Kidney (tissue), 13 donors: ENCODE measurements at regions not wholly inside any gene's neighbourhood (a gene's known extent, or its start where the extent isn't known, plus 50 kb on each side); places are given as distances from the start of the nearest gene placed in this dataset.

ENCODE experiments used
- DNase-seq, 5 donors: peaks; one replicate each; pipeline ENCODE4 v3.0.0-alpha.2; 2013 to 2020
- FAIRE-seq: peaks from 2 replicates; lab custom pipeline; 2012; peaks lifted over from hg19 to GRCh38; lab: Jason Lieb, UNC
- H3K27ac ChIP-seq, 2 donors: one replicate each; pipeline ENCODE4 v1.7.0; 2013; ENCODE audit warnings: low read depth in 2 of 2, low read length in 2 of 2, inconsistent platforms in 1 of 2
- H3K27me3 ChIP-seq: one replicate; pipeline ENCODE4 v1.7.1; 2013; ENCODE audit warnings: low read length, inconsistent platforms; ENCODE audit not compliant: control insufficient read depth, insufficient read depth
- H3K36me3 ChIP-seq, 3 donors: one replicate each; pipeline versions ENCODE4 v1.7.0 to v1.7.1; 2013; ENCODE audit warnings: low read length in 3 of 3, control low read depth in 1 of 3, inconsistent platforms in 1 of 3; ENCODE audit not compliant: insufficient read depth in 3 of 3, control insufficient read depth in 2 of 3
- H3K4me1 ChIP-seq, 3 donors: one replicate each; pipeline versions ENCODE4 v1.7.0 to v1.7.1; 2013; ENCODE audit warnings: low read length in 3 of 3, inconsistent platforms in 1 of 3, low read depth in 1 of 3; ENCODE audit not compliant: control insufficient read depth in 2 of 3, insufficient read depth in 2 of 3
- H3K4me3 ChIP-seq, 3 donors: one replicate each; pipeline versions ENCODE4 v1.7.0 to v1.8.1; 2013; ENCODE audit warnings: low read length in 3 of 3, control low read depth in 1 of 3, inconsistent platforms in 1 of 3
- H3K9ac ChIP-seq, 3 donors: one replicate each; pipeline versions ENCODE4 v1.7.0 to v1.7.1; 2013; ENCODE audit warnings: low read length in 3 of 3, control low read depth in 1 of 3, inconsistent platforms in 1 of 3
- H3K9me3 ChIP-seq, 3 donors: one replicate each; pipeline versions ENCODE4 v1.7.0 to v1.7.1; 2013; ENCODE audit warnings: low read length in 3 of 3, control low read depth in 1 of 3, inconsistent platforms in 1 of 3; ENCODE audit not compliant: control insufficient read depth in 2 of 3, insufficient read depth in 1 of 3
- intact Hi-C: fragments of 100-400 bp; cut with DNase I; formaldehyde crosslinking; loops from one replicate; pipeline ENCODE4 v1.11.1; 2022
- TF ChIP-seq, protein P1 (sequence below): IDR thresholded peaks from 3 replicates; pipeline ENCODE4 v1.5.1; 2012; ENCODE audit warnings: mild to moderate bottlenecking, moderate library complexity, borderline replicate concordance; ENCODE audit not compliant: insufficient read depth; ENCODE audit errors: extremely low read depth
- donor health status: control.
- donor health status: control.
- donor health status: control.
- donor health status: control.
- donor health status: control.
- donor health status: DM: yes; HTN: yes; CAD: no.
- donor health status: Normal renal cell carcinoma (clear cell type).

DNA sequence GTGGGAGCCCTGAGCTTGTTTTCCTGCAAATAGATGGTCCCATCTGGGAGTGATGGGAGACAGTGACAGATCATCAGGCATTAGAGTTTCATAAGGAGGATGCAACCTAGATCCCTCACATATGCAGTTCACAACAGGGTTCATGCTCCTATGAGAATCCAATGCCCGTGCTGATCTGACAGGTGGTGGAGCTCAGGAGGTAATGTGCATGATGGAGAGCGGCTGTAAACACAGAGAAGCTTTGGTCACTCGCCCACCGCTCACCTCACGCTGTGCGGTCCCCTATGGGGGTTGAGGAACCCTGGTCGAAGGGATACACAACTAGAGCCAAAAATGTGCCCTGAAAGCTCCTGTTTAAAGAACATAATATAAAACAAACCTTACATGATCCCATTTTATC is 88.5 kb upstream of the CREB5 start:
- FAIRE-seq (no peak), DNase-seq (no peak)
- TF ChIP-seq, protein P1, sequence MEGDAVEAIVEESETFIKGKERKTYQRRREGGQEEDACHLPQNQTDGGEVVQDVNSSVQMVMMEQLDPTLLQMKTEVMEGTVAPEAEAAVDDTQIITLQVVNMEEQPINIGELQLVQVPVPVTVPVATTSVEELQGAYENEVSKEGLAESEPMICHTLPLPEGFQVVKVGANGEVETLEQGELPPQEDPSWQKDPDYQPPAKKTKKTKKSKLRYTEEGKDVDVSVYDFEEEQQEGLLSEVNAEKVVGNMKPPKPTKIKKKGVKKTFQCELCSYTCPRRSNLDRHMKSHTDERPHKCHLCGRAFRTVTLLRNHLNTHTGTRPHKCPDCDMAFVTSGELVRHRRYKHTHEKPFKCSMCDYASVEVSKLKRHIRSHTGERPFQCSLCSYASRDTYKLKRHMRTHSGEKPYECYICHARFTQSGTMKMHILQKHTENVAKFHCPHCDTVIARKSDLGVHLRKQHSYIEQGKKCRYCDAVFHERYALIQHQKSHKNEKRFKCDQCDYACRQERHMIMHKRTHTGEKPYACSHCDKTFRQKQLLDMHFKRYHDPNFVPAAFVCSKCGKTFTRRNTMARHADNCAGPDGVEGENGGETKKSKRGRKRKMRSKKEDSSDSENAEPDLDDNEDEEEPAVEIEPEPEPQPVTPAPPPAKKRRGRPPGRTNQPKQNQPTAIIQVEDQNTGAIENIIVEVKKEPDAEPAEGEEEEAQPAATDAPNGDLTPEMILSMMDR = no peak
- Histone ChIP-seq H3K27ac (no peak overlapping the region), H3K9me3 (no peaks in the 10 kb centered on the region), H3K9ac (no peak overlapping the region), H3K27me3 (no peaks in the 10 kb centered on the region), H3K36me3 (no peaks in the 10 kb centered on the region), H3K4me3 (no peak overlapping the region), H3K4me1 (no peaks in the 10 kb centered on the region)
- intact Hi-C loops = no loop called here

DNA sequence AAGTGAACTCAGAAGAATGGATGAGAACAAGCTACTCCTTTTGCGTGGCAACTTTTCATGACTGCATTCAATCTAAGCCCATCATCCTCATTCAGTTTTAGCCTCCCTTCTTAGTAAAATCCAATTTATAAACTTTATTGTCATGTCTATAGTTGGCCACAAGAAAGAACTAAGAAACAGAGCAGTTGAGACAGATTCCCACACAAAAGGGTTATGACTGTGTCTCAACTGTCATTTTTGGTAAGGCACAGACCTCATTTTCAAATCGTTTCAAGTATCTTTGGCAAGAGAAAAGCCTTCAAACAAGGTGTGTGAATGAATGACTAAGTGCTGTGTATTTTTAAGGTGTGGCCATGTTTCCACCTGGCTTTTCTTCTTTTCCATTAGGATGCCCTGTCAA is 84.2 kb upstream of the CREB5 start:
- no peak for FAIRE-seq
- Histone ChIP-seq H3K9me3 (no peaks in the 10 kb centered on the region), H3K4me1 (no peaks in the 10 kb centered on the region), H3K9ac (no peak overlapping the region), H3K36me3 (no peaks in the 10 kb centered on the region), H3K27ac (no peak overlapping the region), H3K27me3 (no peaks in the 10 kb centered on the region), H3K4me3 (no peak overlapping the region)
- intact Hi-C loops = no loop called here
- TF ChIP-seq, protein P1 = no peak
- DNase-seq = no peak

DNA sequence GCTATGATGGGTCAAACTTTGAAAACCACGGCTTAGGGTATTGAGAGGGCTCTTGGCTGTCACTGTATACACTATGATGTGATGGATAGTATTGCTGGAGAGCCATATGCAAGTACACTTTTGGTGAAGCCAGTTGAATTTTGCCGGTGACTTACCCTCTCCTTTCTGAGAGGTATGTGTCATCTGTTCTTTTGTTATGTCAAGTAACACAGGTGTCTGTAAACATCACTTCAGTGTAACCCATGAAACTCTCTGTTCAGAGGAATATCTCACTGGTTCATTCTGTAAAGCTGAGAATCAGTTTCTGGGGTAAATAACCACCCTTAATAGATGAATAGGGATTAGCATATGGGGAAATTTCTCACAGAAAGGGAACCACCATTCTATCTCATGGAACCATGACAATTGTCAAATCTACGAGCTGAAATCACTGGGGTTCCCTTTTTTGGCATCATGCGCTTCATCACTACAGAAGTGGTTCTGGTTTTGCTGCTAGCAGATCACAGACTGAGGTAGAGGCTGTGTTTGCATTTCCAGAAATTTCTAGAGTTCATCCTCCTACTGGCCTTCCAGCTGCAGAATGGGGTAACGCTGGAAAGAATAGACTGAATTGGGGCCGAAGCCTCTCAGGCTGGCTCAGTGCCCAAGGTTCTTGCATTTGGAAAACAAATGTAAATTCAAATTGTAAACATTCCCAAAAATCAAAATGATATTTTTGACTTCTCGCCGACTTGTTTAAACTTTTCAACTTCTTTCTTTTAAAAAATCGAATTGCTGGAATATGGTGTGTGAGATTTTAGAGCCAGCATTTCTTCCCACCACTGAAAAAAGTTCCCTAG is 83.3 kb upstream of the CREB5 start:
- Histone ChIP-seq H3K9ac (no peak overlapping the region), H3K36me3 (no peaks in the 10 kb centered on the region), H3K4me1 (no peaks in the 10 kb centered on the region), H3K9me3 (no peaks in the 10 kb centered on the region), H3K27me3 (no peaks in the 10 kb centered on the region), H3K4me3 (no peak overlapping the region), H3K27ac (no peak overlapping the region)
- intact Hi-C loops = no loop called here
- DNase-seq (no peak), FAIRE-seq (no peak)
- TF ChIP-seq, protein P1 = no peak
